ENCODE measurements at regions not wholly inside any gene's neighbourhood (a gene's known extent, or its start where the extent isn't known, plus 50 kb on each side); places are given as distances from the start of the nearest gene placed in this dataset.

DNA sequence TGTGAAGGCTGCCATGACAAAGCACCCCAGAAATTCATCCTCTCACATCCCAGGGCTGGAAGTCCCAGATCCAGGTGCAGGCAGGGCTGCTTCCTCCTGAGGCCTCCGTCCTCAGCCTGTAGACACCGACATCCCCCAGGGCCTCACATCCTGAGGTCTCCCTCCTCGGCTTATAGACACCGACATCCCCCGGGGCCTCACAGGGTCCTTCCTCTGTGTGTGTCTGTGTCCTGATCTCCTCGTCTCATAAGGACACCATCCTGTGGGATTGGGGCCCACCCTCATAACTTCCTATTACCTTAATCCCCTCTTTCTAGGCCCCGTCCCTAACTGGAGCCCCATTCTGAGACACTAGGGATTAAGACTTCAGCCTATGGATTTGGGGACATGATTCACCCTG, 92.0 kb upstream of the SNTG2 start:
- DNase-seq = no peak

DNA sequence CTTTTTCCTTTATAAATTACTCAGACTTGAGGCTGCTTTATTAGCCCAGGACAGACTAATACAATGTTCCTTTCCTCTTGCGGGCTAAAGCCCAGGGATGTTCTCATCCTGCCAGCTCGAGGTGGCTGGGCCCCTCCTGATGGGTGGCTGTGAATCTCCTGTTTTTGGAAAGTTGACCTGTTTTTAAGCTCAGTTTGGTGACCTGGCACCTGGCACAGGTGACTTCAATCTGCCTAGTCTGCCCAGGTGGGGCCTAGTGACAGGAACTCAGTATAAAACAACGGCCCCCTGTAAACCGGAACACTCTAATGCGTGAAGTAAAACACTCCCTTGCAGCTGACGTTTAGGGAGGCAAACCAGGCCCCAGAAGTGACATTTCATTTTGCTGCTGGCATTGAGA, 92.7 kb upstream of the SNTG2 start:
- no peak for DNase-seq

DNA sequence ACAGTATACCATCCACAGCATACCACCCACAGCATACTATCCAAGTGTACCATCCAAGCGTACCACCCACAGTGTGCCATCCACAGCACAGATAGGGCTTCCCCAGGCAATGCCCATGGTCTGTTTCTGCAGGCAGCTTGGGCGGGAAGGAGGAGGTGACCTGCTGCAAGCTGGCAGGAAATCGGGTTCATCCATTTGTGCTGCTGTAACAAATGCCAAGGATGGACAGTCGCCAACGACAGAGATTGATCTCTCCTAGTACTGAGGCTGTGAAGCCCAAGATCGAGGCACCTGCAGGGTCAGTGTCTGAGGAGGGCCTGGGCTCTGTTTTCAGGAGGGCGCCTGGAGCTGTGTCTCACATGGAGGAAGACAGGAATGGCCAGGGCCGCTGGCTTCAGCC, 93.6 kb upstream of the SNTG2 start:
- DNase-seq = no peak

DNA sequence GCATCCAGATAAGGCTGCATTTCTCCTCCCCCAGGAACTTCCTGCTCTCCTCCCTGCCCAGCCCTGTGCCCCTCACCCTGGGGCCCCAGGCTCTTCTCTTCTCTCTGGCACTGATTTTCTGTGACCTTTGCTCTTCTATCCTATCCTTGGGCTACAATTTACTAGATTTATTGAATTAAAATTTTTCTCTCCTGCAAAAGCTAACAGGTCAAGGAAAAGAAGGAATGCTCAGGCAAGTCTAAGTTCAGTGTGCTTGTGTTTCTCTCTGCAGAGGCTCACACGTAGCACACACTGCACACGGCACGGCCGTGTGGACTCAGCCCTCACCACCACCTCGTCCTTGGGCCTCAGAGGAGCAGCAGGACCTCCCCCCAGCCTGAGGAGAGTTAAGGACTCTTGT, 94.2 kb upstream of the SNTG2 start:
- DNase-seq = no peak

DNA sequence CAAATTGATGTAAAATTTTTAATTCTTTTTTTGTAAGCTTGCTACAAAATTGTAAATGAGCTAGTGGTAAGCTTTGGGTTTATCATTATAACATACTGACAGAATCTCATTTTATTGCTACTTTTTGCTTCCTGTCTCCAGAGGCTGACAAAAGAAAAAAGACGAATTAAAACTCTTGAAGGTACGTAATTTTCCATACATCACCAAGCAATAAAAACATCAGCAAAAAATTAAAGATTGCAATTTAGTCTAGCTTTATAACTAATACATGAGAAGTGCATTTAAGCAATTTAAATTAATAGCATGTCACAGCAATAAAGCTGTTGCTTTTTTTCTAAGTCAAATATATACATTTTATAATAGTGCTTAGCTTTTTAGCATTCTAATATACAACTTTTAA, 94.6 kb upstream of the SNTG2 start:
- DNase-seq = no peak

DNA sequence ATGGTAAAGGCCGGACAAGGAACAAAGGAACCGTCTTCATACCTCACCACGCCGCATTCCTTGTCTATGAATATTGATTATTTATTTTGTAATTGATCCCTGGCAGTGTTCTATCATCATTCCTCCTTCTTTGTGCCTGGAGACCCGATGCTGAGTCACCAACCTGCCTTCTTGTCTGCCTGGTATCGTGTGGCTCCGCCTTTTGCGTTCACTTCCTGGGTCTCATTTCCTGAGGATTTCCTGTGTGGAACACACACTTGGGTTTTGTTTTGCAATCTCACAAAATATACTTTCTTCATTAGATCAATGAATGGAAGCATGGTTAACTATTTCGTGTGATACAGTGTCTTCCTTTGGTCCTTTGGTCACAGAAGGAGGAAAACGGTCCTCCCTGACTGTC, 95.5 kb upstream of the SNTG2 start:
- DNase-seq = no peak

DNA sequence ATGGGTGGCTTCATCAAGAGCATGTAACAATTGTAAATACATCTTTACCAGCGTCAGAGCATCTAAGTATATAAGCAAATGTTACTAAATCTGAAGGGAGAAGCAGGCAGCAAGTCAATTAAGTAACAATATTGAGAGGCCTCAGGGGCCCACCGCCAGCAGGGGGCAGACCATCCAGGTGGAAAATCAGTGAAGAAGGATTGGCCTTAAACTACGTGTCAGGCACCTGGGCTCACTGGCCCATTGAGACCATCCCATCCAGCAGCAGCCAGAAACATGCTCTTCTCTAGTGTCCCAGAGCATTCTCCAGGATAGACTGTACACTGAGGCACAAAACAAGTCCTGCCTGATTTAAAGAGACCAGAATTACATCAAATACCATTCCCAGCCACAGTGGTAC, 96.2 kb upstream of the SNTG2 start:
- DNase-seq = peak; percentile 27 to 60

DNA sequence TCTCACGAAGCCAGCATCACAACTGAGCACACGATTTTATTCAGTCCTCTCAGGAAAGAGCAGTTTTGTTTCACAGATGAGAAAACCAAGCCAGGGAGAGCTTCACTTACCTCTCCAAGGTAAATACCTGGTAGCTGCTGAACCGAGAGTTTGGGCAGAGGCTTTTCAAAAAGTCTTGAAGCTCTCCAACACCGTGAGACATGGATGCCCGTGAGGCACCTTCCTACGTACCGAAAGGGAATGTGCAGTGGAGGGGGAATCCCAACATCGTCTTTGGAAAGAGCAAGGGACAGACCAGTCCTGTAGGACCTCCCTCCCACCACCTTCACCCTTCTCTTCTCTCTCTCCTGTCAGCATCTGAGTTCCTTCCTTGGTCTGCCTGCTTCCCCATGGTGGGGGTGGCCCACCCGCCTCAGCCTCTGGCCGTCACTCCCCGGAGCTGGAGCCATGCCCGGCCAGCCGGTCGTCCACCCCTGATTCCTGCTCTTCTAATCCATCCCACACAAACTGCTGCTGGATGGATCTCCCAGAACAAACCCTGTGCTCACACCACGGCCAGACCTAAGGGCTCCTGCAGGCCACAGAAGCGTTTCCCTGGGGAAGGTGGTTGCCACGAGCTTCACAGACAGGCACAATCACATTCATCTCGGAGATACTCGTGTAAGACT, 97.3 kb upstream of the SNTG2 start:
- no peak for DNase-seq

DNA sequence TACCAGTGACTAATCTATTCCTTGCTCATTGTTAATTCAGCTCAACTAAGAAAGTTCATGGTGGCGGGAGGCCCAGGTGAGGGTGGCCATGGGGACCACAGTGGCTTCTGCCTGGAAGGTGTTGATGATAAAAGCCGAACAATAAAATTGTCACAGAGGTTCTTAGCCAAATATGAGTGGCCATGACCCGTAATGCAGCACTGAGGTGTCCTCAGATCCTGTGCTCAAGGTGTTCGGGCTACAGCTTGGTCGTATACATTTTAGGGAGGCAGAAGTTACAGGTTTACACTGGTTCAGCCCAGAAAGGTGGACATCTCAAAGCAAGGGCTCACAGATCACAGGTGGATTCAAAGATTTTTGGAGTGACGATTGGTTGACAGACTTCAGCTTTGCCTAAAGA, 98.5 kb upstream of the SNTG2 start:
- DNase-seq = no peak

DNA sequence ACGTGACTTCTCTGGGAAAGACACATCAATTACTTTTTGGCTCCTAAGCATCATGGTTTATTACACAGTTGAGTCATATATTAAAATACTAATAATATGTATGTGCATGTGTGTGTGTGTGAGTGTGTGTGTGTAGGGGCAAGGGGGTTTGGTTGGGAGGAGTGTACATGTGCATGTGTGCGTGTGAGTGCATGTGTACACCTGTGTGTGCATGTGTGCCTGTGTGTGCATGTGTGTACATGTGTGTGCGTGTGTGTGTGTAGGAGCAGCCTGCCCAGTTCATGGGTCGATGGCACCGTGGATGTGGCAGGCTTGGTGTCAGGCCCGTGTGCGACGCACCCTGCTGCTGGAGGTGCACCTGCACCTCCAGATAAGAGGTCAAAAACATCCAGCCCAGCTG, 99.0 kb upstream of the SNTG2 start:
- no peak for DNase-seq

DNA sequence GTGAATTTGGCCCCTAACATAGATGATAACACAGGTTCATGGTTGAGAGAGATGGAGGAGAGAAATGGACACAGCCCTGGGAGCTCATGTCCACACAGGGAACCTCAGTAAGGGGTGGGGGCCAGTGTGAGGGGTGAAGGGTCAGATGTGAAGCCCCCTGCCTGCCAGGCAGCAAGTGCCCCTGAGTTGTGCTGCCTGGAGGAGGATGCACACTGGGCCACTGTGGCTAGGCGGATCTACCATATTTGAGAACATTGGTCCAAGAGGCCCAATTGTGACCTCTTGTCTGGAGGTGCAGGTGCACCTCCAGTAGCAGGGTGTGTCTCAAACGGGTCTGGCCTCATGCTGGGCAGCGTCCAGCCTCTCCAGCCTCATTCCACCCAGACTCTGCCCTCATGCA, 99.6 kb upstream of the SNTG2 start:
- DNase-seq = no peak

DNA sequence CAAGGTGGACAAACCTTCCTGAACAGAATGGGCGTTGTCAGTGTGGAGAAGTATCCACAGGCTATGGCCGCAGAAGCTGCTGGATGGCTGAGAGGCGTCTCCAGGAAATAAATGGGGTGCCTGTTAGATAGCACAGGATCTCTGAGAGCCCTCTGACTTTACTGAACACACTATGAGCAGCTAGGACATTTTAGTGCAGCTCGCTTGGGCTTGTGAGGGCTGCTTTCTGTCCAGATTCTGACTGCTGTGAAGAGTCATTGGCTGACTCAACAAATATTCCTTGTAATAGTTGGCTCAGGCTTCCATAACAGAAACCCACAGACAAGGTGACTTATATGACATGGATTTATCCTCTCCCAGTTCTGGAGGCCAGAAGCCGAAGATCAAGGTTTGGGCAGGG, 100.2 kb upstream of the SNTG2 start:
- no peak for DNase-seq

DNA sequence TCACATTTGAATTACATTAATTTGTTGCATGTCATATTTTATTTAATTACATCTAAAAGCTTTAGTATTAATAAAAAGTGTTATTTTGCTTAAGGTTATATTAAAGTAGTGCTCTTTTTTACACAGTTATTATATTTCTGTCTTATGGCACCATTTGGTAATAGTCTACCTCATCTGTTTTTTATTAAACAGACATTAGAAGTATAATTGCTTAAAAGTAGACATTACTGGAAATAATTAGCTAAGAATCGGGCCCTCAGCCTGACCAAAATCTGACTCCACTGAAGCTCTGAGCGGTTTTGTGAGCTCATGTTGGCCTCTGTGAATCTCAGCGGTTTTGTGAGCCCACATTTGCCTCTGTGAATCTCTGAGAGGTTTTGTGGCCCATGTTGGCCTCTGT, 102.5 kb upstream of the SNTG2 start:
- no peak for DNase-seq

DNA sequence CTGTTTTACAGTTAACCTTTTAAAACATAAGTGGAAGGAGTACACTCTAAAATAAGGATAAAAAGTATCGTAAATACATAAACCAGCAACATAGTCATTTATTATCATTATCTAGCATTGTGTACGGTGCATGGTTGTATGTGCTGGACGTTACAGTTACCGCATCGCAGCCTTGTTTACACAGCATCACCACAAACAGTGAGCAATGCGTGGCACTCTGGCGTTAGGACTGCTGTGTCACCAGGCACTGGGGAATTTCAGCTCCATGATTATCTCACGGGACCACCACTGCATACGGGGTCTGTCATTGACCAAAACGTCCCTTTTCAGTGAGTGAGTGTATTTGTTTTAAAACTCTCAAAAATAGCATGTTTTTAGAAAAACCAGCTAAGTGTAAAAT, 103.0 kb upstream of the SNTG2 start:
- DNase-seq = no peak

DNA sequence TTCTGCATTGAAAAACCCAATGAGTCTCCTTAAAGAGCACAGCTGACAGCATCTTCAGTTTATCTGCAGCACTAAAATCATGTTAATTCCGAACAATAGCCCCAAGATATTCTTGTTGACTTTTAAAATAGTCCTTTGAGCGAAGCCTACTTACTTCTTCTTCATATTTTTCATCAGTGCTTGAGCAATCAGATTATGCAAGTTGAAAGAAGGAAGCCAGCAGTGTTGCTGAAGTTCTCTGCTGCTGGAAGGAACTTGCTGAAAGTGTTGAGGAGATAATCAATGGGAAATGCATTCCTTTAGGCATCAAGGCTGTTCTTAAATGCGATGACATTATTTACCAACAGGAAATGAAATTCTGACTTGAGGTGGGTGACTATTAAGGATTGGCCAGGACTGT, 105.9 kb upstream of the SNTG2 start:
- DNase-seq = no peak

DNA sequence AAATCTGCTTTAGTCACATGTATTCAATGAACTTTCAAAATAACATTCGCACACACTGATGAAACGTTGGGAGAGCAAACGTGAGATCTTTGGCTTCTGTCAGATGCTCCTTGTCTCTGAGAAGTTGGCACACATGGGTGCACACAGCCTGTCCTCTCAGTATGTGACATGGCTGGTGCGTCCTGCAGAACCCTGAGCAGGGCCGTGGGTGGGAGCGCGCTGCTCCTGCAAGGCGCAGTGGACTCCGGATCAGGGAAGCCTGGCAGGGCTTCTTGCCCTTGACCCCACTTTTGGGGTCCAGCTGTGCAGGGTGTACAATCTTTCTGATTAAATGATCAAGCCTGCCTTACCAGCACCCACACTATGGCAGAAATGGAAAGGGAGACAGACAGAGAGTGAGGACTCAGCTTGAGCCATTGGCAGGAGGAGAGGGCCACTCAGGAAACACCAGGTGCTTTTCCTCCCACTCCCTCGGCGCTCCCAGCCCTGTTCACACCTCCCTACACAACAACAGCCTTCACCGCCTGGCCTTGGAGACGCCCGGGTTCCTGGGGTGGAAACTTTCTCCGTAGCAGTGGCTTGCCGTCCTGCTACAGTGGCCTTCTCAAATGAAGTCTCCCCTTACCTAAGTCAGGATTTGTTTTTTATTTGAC, 108.4 kb upstream of the SNTG2 start:
- DNase-seq = no peak

DNA sequence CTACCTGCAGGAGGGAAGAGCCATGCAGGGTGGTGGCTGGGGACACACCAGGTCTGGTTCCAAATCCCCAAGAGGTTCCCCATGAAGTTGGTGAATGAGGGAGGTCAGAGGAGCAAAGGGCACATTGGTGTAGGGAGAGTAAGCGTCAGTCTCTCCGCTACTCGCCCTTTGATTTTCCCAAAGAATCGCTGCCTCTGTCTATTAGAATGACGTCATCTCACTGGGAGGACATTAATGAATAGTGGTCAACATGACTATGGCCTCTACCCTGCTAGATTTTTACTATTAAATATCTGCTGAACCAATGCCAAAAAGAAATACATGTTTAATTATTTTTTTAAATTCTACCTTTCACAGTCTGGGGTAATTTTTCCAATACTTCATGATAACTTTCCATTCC, 109.6 kb upstream of the SNTG2 start:
- DNase-seq = no peak

DNA sequence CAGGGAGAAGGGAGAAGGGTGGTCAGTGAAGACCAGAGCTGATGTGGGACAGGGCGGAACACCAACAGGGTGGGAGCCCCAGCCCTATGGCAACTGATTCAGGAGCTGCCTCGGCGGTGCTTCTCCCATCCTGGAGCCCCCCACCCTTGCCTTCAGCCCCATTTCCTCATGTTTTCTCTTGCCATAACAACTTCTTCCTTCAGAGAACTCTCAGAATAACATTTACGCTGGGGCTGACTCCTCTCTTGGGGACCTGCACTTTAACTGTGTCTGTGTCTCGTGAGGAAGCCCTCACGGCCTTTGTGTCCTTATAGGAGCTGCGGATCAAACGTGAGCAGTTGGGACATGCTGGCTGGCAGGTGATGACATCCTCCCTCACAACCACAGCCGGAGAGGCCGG, 116.4 kb upstream of the SNTG2 start:
- DNase-seq = no peak

DNA sequence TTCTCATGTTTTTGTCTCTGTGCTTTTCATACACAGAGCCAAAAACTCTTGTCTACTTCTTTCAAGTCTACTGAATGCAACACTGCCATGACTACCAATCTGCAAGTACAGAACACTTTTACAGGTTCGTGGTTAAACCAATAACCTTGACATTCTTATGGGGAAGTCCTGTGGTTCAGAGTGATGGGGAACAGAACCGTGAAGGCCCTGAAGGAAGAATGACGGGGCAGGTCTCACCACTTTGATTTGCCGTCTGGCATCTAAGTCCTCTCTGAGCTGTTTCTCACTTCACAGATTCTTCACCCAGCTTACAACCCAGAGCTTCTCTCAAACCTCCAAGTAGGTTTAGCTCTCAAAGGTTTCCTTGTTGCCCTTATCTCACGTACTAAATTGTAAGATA, 117.5 kb upstream of the SNTG2 start:
- DNase-seq = no peak

DNA sequence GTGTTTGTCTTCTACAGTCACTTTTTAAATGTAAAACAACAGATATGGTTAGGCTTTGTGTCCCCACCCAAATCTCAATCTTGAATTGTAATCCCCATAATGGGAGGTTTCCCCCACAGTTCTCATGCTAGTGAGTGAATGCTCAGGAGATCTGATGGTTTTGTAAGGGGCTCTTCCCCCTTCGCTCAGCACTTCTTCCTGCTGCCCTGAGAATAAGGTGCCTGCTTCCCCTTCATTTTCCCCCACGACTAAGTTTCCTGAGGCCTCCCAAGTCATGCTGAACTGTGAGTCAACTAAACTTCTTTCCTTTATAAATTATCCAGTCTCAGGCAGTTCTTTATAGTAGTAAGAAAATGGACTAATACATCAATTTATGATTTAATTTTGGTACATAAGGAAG, 118.0 kb upstream of the SNTG2 start:
- DNase-seq = no peak

DNA sequence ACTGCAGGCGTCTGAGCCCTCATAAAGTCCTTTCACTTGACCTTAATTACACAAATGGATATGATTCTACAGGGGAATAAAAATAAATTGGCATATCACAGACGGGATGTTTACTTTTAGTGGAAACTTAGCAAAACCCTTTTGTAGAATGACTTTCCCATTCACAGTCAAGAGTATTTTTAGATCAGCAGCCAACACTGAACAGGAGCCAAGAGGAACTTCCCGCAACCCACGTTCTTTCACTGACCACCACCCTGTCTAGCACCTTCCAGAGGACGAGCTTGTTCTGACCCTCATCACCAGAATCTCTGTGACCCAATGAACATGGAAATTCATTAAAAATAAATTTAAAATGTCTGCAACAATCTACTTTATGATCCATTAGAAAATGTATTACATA, 119.0 kb upstream of the SNTG2 start:
- no peak for DNase-seq

DNA sequence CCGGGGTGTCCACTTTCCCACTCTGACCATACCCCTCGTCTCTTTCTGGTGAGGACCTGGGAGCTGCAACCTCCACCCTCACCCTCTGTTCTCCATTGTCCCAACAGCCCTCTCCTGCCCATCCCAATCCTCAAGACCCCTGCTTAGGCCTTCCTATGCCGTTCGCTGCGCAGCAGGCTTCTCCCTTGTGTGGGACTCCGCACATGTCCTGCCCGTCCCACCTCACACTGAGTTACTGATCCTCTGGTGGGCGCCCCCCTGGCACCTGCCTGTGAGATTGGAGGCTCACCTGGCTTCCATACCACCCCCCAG, 119.5 kb upstream of the SNTG2 start:
- no peak for DNase-seq

DNA sequence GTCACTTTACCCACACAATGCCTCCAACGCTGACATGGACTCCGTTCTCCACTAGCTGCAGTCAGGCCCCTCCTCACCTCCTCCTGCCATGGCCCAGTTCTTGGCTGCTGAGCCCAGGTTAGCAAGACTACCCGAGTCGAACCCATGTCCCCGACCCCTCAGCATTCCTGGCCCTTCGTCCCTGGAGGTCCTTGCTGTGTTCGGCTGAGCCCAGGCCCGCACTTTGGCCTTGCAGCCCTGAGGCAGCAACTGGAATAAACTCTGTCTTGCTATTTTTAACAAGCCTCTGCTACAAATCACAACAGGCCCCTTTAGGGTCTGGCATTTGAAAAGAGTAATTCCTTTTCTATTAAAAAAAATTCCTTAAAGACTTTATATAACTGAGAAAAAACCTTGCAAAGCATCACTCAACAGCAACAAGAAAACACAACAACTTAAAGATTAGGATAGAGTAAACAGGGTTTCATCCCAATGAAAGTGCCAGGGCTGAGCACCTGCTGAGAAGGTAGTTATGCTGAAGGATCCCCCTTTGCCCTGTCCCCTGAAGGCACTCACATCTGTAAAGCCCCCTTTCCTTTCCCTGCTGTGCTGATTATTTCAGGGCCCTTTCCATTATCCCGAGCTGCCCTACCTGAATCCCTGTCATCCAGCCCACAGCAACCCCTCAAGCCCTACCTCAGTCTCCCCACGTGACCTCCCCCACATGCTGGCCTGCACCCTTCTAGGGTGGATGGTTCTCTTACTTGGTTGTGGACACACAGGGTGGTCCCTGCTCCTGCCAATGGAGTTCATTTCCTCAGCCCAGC, 120.0 kb upstream of the SNTG2 start:
- no peak for DNase-seq

DNA sequence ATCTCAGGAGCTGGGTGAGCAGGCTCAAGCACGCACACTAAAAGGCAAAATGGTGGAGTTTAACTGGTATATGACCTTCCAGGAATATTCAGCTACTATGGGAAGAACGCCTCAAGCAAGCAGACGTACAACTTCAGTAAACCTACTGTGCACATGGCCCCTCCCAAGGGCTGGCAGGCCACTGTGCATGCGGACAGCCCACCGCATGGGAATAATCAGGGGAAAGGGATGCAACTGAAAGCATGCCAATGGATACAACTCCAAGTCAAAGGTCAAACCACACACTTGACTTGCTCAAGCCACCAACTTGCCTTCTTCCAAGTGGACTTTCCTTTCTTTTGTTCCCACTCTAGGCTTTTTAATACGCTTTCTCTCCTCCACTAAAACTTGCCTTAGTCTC, 121.6 kb upstream of the SNTG2 start:
- DNase-seq = no peak

DNA sequence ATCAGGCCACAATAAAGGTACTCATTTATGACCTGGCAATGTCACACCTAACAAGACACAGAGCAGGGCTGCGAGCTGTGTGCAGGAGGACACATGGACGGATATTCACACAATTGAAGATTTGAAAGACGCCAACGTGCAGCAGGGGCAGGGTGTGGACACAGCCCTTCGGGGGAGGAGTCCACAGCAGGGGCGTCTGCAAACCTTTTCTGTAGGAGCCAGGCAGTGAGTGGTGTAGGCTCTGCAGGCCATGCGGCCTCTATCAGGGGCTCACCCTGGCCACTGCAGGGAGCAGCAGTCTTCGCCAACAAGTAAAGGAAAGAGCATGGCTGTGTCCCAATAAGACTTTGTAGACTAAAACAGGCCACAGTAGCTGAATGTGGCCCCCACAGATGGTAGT, 125.7 kb upstream of the SNTG2 start:
- no peak for DNase-seq

Measured in stimulated activated CD4-positive, alpha-beta T cell treated with anti-CD3 and anti-CD28 coated beads, Interleukin-2, amount 100 ng/mL, for 24 hours (primary cell).